ENCODE measurements at regions not wholly inside any gene's neighbourhood (a gene's known extent, or its start where the extent isn't known, plus 50 kb on each side); places are given as distances from the start of the nearest gene placed in this dataset.

DNA sequence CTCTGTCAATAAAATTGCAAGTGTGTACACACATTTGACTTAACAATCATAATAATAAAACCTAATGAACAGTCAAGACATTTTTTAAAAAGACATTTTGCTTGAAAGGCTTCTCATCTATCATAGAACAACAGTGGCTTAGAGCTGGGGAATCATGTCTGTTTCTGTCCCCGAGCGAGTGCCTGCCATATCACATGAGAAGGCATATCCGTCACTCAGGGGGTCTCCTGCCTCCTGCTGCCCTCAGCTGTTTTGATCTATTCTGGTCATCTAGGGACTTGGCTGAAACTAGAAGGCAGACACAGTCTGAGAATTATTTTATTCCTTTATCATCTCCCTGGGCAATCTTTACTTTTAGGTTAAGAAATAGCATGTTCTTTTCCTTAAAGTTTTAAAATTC, 278.7 kb upstream of the KLF6 start:
- FAIRE-seq = no peak
- DNase-seq (ENCODE audit: low spot score) = no peak

DNA sequence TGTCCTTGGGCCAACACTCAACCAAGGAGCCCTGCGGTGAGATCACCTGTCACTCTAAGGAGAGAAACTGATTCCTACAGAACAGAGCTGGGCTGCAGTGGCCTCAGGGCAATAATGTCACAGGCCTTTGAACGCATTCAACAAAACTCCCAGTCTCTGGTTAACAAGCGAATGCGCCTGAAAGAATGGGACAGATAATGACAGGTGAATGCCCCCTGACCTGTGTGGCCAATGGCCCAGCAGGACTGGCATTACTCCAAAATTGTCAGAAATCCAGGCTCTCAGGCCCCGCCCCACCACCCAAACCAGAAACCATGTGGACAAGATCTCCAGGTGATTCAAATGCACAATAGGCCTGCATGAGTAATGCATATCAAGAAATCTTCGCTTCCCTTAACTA, 277.7 kb upstream of the KLF6 start:
- DNase-seq (ENCODE audit: low spot score) (no peak), FAIRE-seq (no peak)

DNA sequence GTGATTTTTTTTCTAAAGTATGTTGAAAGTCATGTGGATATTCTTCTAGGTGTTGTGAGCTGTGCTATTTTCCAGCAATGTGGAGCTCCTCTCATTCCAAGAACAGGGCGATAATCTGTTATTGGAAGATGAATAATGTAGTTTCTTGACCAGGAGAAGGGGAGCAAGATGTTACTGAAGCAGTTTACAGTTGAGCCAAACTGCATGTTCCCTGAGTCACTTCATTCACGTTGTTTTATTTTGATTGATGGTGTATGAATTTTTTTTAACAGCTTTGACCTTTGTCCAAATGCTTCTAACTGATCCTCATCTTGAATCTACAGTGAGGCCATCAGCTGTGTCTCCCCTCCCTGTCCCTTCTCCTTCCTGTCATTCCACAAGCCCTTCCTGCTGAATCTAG, 277.1 kb upstream of the KLF6 start:
- FAIRE-seq = no peak

DNA sequence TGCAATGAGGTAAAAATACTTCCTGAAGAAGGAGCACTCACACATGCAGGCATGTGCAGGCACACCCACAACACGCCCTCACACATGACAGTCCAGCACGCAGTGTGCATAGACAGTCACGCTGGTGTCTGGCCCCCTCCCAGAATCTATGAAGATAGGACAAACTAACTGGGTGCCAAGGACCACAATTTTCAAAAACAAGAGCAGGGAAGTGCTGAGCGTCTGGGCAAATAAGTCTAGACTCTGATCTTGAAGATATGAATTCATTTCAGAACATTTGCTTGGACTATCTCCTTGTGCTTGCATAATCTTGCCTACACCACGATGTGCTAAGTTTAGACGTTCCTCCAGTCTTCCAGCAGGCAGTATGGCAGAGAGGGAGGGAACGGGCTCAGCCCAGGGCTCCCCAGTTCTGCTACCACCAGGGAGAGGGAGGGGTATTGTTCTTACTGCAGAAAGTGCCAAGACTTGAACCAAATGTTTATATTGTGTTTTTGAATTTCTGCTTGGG, 276.5 kb upstream of the KLF6 start:
- FAIRE-seq = no peak
- no peak for DNase-seq (ENCODE audit: low spot score)

More for the DNA sequence above, 277.1 kb upstream of the KLF6 start:
- DNase-seq (ENCODE audit: low spot score) = no peak

DNA sequence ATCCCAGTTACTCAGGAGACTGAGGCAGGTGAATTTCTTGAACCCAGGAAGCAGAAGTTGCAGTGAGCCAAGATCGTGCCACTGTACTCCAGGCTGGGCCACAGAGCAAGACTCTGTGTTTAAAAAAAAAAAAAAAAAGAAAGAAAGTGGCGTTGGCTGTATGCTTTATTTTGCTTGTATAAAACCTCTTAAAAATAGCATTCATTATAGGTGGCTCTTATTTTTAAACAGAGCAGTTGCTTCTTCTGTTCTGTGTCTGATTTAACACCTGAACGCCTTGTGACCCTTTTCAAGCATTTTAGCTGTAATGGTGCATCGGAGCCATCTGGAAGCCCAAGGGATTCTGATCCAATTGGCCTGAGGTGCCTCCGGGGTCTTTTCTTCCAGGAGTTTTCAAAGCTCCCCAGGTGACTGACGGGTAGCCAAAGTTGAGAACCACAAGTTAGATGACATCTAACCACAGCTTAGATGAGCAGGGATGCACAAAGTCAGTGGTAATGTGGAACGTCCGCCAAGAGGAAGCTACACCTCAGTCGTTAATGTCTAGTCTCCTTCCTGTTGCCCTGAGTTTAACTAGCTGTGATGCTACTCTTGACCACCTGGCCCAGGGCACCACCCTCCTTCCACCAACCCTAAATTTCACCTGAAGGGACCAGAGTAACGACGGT, 274.6 kb upstream of the KLF6 start:
- no peak for FAIRE-seq
- DNase-seq (ENCODE audit: low spot score) = no peak

DNA sequence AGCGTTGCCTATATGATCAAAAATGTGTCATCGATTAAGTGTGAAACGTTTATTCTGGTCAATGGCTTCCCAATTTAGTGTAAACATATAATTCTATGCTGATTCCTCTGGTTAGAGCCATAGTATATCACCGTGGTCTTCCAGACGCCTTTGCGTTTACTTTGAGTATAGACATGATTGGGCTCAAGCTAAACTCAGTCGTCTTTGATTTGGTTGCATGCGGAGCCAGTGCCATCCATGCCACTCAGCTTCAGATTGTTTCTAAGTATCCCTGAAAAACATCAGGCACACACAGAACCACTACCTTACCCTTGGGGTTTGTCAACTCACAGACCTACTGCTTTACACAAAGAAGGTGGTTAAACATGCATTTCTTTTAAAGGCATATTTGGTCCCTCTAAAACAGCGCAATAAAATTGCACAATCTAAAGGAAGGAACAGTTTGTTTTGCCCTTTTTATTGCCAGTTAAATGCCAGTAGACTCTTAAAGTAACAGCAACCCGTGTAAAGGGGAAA, 273.6 kb upstream of the KLF6 start:
- FAIRE-seq (no peak), DNase-seq (ENCODE audit: low spot score) (no peak)

DNA sequence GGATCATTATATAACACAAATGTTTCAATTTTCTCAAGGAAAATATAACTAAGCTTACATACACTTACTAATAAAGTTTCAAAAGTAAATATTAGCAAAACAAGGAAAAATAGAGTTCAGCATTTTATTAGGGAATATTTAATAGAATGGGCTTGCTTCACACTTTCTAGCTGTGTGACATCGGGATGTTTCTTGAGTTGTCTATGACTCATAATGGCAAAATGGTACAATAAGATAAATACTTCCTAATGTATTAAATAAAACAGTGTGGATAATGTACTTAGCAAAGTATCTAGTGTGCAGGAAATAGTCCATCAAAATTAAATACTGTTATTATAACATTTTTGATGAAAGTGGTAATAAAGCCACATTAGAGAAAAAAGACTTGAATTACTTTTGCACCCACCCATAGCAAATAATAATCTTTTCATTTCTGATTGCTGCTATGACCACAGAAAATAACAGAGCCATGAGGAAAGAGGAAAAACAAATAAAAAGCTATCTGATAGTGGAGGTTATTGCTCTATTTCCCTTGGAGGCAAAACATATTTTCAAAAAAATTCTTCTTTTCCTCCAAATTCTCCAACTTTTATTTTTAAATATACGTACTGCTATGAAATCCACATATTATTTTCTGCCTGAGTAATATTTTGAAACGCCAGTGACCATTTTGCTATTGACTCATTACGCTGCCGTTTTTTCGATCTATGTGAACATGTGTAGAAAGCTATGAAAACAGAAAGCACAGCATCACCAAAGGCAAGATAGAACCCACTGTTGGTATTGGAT, 272.9 kb upstream of the KLF6 start:
- FAIRE-seq (no peak), DNase-seq (ENCODE audit: low spot score) (no peak)

DNA sequence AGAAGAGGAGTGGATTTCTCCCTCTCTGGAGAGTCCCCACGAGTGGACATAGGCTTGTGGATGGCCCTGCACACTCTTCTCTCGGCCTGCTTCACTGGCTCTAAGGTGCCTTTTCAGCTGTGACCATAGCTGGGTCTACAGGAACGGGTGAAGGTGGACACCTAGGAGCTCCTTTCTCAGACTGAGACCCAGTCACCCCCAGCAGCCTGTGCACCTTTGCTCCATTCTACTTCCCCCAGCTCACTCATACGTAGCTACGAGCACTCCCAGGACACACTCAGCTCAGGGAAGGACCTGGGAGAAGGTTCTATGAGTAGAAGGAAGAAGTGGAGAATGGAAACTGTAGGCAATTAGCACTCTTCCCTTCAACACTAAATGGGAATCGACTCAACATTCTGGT, 272.0 kb upstream of the KLF6 start:
- DNase-seq (ENCODE audit: low spot score) = no peak
- no peak for FAIRE-seq

DNA sequence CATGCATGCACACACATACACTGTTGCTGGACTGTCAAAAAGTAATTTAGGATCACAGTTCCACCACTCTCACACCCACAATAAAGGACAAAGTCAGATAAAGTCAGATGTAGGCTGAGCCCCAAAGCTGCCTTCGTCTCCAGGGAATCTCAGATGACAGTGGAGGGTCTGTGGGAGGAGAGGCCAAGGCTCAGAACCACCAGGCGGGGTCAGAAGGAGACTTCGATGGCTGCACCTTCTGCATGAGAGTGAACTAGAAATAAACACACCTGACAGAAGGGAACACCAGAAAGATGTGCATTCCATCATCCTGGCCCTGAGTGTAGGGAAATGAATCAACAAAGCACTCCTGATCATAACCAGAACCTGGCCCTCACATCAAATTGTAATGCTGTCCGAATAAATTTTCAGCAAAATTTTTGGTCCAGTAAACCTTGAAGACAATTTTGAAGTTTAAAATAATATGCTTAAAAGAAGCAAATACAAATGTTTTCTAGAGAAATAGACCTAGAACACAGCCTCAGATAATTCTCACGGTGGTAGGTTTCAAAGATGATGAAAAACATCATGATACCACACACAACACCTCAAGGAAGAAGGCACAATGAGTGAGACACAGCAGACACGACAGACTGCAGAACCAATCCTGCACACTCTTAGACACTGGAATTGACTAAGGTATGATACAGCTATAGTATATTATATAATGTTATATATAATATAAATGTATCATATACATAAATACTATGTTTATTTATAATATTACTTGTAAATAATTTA, 269.8 kb upstream of the KLF6 start:
- DNase-seq (ENCODE audit: low spot score) (no peak), FAIRE-seq (no peak)

DNA sequence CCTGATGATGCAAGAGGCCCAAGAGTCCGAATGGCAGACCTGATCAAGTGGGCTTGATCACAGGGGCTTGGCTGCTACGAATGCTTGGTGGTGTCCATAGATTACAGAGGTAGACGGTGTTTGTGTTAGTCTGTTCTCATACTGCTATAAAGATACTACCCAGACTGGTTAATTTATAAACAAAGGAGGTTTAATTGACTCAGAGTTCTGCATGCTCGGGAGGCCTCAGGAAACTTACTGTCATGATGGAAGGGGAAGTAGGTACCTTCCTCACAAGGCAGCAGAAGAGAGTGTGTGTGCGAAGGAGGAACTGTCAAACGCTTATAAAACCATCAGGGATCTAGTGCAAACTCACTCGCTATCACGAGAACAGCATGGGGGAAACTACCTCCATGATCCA, 268.9 kb upstream of the KLF6 start:
- no peak for FAIRE-seq

DNA sequence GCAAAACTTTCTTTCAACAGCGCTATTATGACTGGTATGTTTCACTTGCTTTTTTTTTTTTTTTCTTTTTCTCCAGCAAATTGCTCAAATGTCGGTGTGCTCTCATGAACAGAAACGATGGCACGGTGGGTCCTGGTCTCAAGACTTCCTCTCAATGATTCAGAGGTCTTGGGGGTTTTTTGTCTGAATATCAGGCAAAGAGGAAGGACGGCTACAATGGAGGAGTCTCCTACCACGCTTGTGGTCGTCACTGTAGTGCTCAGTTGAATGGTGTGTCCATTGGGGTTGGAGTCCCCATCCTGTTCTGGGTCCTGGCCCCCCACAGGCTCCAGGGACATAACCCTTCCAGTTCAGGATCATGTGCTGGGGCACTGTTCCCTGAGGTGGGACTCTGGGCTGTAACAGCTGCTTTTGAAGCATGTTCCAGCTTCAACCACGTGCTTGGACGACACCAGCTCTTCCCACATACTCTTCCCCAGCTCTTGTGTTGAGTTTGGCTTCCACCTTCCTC, 266.7 kb upstream of the KLF6 start:
- DNase-seq (ENCODE audit: low spot score) = no peak
- no peak for FAIRE-seq

More for the DNA sequence above, 268.9 kb upstream of the KLF6 start:
- no peak for DNase-seq (ENCODE audit: low spot score)

DNA sequence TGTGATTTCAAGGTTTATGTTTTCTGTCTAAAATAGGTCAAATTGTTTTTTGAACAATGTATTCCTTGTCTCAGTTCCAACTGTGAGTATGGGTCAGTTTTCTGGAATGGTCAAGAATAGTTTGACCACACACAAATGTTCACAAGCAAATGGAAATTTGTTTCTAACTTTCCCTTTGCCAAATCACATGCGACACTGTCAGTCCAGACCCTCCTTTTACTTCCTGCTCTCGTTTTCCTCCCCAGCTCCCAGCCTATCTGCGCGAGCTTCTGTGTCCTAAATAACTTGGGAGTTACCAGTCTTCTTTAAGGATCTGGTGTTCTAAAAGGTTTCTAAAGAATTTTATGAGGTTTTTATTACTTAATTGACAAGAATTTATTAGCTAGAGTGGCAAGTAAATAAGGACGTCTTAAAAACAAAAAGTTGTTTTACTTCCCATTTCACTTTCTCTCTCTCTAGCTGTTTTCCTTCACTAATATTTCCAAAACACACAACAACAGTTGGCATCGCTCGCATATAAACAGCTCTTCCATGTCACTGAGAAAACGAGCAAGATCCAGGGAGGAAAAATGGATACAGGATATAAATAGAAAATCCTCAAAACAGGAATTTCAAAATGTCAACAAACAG, 266.1 kb upstream of the KLF6 start:
- FAIRE-seq = no peak
- no peak for DNase-seq (ENCODE audit: low spot score)

DNA sequence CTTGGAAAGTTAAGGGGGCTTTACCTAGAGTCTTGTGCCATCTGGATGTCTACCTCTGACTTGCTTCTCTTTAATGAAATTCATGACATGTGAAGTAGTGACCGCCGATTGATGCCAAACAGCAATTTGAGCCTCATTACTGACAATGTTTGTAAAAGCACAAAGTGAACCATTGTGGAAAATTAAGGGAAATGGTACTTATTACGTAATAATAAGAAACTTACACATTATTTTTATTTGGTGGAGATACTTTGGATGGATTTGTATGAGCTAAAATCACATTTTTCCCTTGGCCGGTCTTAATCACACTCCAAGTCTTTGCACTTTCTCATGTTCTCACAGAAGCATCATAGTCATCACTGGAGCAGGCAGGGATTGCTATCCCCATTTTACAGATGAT, 265.1 kb upstream of the KLF6 start:
- DNase-seq (ENCODE audit: low spot score) (no peak), FAIRE-seq (no peak)

DNA sequence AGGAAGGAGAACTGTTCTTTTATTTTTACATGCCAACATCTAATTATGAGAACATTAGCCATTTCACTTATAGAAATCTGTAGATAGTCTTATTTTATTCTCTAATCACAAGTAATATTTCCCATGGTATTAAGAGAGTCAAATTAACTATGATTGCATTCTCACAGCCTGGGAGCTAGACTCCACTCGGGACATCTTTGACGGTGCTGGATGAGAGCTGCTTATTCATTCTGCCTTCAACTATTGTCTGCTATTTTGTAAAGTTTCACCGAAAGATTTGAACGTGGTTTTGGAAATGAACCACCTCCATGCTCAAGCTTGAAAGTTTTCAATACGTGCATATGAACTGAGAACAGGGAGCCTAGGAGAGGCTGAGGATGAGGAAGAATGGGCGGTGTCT, 264.3 kb upstream of the KLF6 start:
- FAIRE-seq (no peak), DNase-seq (ENCODE audit: low spot score) (no peak)

DNA sequence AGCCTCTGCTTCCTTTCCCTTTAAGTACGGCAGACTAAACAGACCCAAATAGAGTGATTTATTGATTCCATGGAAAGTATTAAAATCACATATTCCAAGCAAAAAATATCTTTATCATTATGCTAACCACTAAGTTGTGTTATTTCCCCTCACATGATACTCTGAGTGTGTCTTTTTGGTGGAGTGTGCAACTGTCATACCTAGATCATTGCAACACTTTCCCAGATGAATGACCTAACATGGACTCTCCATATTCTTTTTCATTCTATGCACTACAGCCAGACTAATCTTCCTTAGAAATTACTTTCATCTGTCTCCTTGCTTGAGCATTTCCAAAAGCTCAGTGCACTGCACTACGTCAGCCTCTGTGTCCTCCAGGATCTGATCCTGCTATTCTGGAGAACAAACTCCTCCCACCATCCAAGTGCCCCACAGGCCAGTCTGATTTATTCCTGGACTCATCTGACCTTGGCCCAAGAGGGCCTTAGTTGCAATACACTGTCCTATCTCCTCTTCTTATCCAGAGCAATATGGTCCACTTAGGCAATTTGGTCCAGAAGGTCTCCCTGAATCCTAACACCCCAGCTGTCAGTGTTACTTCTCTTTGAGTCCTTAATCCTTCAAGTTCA, 263.3 kb upstream of the KLF6 start:
- FAIRE-seq (no peak), DNase-seq (ENCODE audit: low spot score) (no peak)

DNA sequence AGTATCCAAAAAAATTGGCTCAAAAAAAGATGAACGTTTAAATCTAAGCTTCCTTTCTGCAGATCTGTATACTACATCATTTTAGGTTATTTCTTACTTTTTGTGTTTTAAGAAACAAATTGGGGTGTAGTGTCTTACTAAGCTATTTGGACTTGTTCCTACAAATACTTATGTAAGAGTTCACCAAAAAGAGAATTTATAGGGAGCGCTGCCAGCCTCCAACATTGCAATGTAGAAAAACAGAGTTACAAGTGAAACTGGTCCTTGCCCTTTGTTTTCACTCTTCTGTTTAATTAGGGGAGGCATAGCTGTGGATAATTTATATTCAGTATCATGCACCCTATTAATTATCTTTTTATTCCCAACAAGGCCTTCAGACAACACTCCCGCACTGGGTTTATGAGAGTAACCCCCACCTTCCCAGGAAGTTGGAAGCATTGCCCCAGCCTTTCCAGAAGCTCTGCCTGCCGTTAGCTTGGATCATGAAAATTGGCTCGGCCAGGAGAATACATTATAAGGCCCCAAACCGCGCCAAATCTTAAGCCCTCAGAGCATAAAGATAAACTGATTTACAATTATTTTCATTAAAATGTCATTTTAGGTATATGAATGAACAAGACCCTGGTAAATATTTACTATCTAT, 261.8 kb upstream of the KLF6 start:
- DNase-seq (ENCODE audit: low spot score) (no peak), FAIRE-seq (no peak)

DNA sequence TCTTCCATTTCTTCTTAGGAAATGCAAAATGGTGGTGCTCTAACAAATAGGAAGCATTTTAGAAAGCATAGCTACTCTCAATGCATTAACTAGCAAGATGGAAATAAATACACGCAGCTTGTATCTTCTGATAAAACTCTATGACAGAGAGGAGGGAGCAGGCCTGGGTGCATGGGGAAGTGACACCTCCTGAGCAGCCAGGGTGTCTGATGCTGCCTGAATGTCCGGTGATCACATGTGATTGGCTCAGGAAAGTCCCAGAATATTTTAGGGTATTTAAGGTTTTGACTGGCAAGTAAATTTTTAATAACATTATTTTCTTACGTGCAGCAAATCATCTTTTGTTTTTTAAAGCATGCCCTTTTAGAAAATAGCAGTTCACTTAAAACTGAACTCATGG, 261.0 kb upstream of the KLF6 start:
- DNase-seq (ENCODE audit: low spot score) = no peak
- FAIRE-seq = no peak

DNA sequence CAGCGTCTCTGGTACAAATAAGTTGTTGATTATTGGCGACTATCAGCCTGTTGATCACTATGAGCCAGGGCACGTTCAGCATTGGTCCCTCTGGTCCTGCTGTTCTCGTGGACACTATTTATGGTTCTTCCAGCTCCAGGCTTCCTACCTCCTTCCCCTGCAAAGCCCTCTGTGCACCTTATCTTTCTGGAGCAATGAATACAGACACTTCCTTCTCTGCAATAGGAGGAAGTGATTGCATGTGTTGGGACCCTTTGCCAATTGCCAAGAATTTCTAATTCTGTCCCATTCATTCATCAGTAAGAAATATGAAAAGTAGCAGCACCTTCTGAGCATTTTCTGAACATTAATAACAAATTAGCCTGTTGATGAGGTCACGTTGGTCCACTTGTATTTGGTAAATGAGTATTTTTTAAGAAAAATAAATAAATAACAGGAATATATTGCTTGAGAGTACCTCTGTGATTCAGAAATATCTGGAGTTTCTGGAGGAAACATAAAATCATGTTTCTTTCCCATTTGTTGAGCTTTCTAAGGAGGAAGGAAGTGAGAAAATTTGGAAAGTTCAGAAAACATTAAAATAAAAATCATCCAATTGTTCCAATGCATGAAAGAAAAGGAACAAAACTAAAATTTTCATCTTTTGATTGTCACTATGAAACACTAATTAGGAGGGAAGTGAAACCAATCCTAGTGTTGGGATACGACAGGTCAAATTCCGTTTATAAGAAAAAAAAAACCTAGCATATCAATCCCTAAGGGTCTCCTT, 259.1 kb upstream of the KLF6 start:
- FAIRE-seq (no peak), DNase-seq (ENCODE audit: low spot score) (no peak)

DNA sequence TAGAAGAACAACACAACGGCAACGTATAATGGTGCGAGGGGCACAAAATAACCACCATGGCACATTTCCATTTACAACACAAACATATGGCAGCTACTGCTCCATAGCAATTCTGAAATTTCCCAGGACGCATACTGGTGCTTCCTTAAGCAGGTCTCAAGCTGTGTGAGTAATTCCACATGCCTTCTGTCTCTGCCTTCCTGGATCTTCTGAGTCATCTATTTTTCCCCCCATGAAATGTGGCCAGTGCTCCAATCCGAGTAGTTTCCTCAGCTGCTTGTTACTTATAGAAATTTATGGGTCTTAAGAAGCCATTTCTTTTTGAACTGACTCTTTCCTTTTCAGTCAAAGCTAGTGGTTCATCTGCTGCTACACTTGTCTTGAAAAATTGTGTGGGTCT, 256.6 kb upstream of the KLF6 start:
- FAIRE-seq = no peak
- DNase-seq (ENCODE audit: low spot score) = no peak

DNA sequence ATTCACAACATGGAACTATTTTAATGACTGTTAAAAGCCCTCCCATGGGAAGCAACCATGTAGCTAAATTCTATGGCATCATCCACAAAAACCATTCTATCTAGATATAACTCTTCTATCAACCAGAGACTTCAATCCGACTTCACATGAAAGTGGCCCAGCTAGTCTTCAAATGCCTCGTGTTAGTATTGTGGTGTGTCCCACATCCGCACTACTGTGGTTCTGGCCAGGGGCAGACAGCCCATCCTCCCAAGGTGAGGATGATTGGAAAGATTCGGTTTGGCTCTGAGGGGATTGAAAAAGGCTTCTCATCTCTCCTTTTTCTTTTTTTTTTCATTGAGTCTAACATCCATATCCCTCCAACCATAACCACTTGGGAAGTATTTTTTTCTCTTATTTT, 253.0 kb upstream of the KLF6 start:
- no peak for FAIRE-seq

More for the DNA sequence above, 253.0 kb upstream of the KLF6 start:
- DNase-seq (ENCODE audit: low spot score) = no peak
